ENCODE measurements at regions not wholly inside any gene's neighbourhood (a gene's known extent, or its start where the extent isn't known, plus 50 kb on each side); places are given as distances from the start of the nearest gene placed in this dataset.
"Not testable (repeated sequence)": the region's sequence is repeated elsewhere in the genome, so short reads cannot be mapped to it uniquely, and the experiment has no call there.

DNA sequence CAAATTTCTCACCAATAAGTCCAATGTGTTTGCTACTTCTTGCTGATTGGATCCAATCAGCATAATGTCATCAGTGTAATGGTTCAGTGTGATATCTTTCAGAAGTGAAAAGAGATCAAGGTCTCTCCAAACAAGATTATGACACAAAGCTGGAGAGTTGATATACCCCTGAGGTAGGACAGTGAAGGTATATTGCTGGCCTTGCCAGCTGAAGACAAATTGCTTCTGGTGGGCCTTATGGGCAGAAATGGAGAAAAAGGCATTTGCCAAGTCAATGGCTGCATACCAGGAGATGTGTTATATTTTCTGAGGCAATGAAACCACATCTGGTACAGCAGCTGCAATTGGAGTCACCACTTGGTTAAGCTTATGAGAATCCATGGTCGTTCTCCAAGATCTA is 131.7 kb upstream of the PCBD1 start:
- TF ChIP-seq, protein P1, sequence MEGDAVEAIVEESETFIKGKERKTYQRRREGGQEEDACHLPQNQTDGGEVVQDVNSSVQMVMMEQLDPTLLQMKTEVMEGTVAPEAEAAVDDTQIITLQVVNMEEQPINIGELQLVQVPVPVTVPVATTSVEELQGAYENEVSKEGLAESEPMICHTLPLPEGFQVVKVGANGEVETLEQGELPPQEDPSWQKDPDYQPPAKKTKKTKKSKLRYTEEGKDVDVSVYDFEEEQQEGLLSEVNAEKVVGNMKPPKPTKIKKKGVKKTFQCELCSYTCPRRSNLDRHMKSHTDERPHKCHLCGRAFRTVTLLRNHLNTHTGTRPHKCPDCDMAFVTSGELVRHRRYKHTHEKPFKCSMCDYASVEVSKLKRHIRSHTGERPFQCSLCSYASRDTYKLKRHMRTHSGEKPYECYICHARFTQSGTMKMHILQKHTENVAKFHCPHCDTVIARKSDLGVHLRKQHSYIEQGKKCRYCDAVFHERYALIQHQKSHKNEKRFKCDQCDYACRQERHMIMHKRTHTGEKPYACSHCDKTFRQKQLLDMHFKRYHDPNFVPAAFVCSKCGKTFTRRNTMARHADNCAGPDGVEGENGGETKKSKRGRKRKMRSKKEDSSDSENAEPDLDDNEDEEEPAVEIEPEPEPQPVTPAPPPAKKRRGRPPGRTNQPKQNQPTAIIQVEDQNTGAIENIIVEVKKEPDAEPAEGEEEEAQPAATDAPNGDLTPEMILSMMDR (IDR thresholded peaks at IDR 0.05): not testable (repeated sequence)
- TF ChIP-seq POLR2A (IDR thresholded peaks at IDR 0.05): not testable (repeated sequence)
